ENCODE measurements at regions not wholly inside any gene's neighbourhood (a gene's known extent, or its start where the extent isn't known, plus 50 kb on each side); places are given as distances from the start of the nearest gene placed in this dataset.
"Not testable (repeated sequence)": the region's sequence is repeated elsewhere in the genome, so short reads cannot be mapped to it uniquely, and the experiment has no call there.

DNA sequence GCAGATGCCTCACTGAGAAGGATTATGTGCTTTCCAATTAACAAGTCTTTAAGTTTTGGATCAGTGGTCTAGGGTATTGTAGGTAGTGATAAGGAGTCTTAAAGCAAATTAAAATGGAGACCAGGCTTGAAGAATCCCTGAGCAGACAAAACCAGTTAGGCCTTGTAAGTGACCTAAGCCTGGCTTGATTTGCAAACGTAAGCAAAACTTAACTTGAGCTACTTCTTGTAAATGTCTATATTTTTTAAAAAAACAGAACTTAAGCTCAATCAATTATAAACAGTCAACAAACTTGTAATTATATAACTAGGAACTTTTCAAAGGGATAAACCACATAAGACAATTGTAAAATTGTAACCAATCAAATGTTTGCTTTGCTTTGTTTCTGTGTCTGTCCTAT lies 72.7 kb upstream of the NALF2 start:
- FAIRE-seq (no peak), DNase-seq (ENCODE audit: insufficient read length, low spot score) (no peak)
- no peak for TF ChIP-seq POU2F2 (IDR thresholded peaks at IDR 0.05; ENCODE audit: low read depth, low read length)
- TF ChIP-seq SPI1 (IDR thresholded peaks at IDR 0.05; ENCODE audit: low read depth, low read length) = no peak
- no peak for TF ChIP-seq TAF1 (IDR thresholded peaks at IDR 0.05; ENCODE audit: low read depth, low read length)
- no peak for TF ChIP-seq PAX5 (IDR thresholded peaks at IDR 0.05; ENCODE audit: insufficient read depth, low read length, severe bottlenecking)
- no peak for TF ChIP-seq POLR2AphosphoS5 (IDR thresholded peaks at IDR 0.05; ENCODE audit: low read depth, low read length)
- no peak for TF ChIP-seq POLR2A (IDR thresholded peaks at IDR 0.05; ENCODE audit: low read depth, low read length)

DNA sequence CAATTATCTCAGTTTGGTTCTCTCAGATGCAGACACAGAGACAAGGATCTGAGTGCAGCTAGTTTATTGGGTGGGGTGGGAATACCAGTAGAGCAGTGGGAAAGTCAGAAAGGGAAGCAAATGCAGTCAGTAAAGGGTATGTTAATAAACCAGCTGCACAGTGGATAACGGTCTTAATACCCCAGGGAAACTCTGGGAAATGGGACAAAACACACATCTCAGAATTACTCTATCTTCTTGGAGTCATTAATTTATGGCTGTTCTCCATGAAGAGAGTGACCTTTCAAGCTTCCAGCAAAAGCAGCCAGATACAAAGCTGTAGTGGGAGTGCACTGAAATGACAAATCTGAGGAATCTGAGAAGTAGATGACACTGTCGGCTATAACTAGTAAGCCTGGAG lies 73.3 kb upstream of the NALF2 start:
- DNase-seq (ENCODE audit: insufficient read length, low spot score) (no peak), FAIRE-seq (no peak)
- TF ChIP-seq POLR2A (IDR thresholded peaks at IDR 0.05; ENCODE audit: low read depth, low read length) (no peak), TAF1 (IDR thresholded peaks at IDR 0.05; ENCODE audit: low read depth, low read length) (no peak), POU2F2 (IDR thresholded peaks at IDR 0.05; ENCODE audit: low read depth, low read length) (no peak), SPI1 (IDR thresholded peaks at IDR 0.05; ENCODE audit: low read depth, low read length) (no peak), POLR2AphosphoS5 (IDR thresholded peaks at IDR 0.05; ENCODE audit: low read depth, low read length) (no peak), PAX5 (IDR thresholded peaks at IDR 0.05; ENCODE audit: insufficient read depth, low read length, severe bottlenecking) (no peak)

DNA sequence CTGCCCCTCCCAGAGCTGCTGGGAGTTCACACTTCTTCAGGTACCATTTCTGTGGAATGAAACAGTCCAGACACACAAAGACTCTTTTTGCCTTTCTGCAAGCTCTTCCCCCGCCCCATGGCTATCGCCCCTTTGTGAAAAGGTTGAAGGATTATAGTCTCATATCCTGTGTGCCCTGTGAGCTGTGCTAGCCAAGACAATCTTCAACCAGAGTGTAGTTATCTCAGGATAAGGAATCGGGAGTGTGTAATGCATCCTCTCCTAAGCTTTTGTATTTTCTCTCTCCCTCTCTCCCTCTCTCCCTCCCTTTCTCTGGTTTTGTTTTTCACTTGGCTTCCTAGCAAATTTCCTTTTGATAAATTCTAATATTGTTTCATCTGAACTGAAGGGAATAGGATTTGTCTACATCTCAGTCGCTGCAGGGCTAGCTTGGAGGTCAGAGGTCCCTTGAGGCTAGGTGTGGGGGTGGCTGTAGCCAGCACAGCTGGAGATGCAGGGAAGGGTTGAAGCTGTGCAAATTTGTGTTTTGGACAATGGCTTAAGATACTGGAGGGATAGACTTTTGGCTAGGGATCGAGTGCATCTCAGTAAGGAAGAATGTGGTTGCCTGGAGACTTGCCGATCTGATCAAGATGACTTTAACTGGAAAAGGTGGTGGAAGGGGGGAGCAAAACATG lies 74.6 kb upstream of the NALF2 start:
- FAIRE-seq (no peak), DNase-seq (ENCODE audit: insufficient read length, low spot score) (no peak)
- TF ChIP-seq POLR2AphosphoS5 (IDR thresholded peaks at IDR 0.05; ENCODE audit: low read depth, low read length) (no peak), SPI1 (IDR thresholded peaks at IDR 0.05; ENCODE audit: low read depth, low read length) (no peak), POU2F2 (IDR thresholded peaks at IDR 0.05; ENCODE audit: low read depth, low read length) (no peak), TAF1 (IDR thresholded peaks at IDR 0.05; ENCODE audit: low read depth, low read length) (no peak), PAX5 (IDR thresholded peaks at IDR 0.05; ENCODE audit: insufficient read depth, low read length, severe bottlenecking) (no peak), POLR2A (IDR thresholded peaks at IDR 0.05; ENCODE audit: low read depth, low read length) (no peak)

DNA sequence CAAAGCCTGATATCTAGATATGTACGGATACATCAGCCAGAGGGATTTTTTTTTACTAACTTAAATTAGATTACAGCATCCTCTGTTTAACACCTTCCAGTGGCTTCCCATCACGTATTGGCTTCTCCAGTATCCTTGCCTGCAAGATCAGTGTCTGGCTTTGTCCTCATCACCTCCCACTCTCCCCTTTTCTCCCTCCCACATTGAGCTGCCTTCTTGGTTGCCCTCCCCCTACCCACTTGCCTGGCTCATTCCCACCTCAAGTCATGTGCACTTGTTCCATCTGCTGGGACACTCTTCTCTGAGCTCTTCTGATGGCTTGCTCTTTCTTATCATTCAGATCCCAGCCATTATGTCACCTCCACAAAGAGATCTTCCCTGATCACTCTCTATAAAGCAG lies 75.9 kb upstream of the NALF2 start:
- DNase-seq (ENCODE audit: insufficient read length, low spot score) = no peak
- no peak for FAIRE-seq
- TF ChIP-seq TAF1 (IDR thresholded peaks at IDR 0.05; ENCODE audit: low read depth, low read length) (no peak), POLR2AphosphoS5 (IDR thresholded peaks at IDR 0.05; ENCODE audit: low read depth, low read length) (no peak), POLR2A (IDR thresholded peaks at IDR 0.05; ENCODE audit: low read depth, low read length) (no peak), PAX5 (IDR thresholded peaks at IDR 0.05; ENCODE audit: insufficient read depth, low read length, severe bottlenecking) (no peak), SPI1 (IDR thresholded peaks at IDR 0.05; ENCODE audit: low read depth, low read length) (no peak), POU2F2 (IDR thresholded peaks at IDR 0.05; ENCODE audit: low read depth, low read length) (no peak)

DNA sequence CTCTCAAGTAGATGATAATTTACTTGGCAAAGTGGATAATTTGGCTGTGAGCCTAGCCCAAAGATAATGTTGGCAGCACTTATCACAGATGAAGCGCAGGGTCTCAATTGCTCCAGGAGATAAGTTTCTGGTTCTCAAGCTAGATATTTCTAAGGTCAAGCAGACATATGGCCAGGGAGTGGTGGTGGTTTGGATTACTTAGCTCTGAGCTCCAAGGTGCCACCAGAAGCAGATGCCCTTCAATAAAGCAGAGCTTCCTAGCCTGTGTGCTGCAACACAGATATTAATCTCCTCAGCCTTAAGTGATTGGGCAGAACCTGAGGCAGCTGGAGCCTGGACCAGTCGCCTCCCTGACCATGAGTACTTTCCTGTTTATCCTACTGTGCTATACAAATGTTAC lies 79.2 kb upstream of the NALF2 start:
- TF ChIP-seq TAF1 (IDR thresholded peaks at IDR 0.05; ENCODE audit: low read depth, low read length) (no peak), POLR2AphosphoS5 (IDR thresholded peaks at IDR 0.05; ENCODE audit: low read depth, low read length) (no peak), POLR2A (IDR thresholded peaks at IDR 0.05; ENCODE audit: low read depth, low read length) (no peak), PAX5 (IDR thresholded peaks at IDR 0.05; ENCODE audit: insufficient read depth, low read length, severe bottlenecking) (no peak)
- DNase-seq (ENCODE audit: insufficient read length, low spot score) = no peak
- FAIRE-seq = no peak

DNA sequence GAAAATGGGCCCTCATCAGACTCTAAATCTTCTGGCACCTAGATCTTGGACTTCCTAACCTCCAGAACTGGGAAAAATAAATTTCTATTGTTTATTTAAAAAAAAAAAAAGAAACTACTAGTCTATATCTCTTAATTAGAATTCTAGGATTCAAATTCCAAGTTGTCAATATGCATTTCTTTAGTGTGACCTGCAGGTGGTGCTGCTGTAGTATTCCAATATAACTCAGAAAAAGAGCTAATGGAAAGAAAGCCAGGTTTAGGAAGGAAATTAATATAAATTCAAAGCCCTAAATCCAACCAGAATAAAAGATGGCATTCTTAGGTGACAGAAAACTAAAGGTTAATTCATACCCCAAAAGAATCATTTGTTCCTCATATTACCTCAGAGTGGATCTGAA lies 80.0 kb upstream of the NALF2 start:
- no peak for FAIRE-seq

DNA sequence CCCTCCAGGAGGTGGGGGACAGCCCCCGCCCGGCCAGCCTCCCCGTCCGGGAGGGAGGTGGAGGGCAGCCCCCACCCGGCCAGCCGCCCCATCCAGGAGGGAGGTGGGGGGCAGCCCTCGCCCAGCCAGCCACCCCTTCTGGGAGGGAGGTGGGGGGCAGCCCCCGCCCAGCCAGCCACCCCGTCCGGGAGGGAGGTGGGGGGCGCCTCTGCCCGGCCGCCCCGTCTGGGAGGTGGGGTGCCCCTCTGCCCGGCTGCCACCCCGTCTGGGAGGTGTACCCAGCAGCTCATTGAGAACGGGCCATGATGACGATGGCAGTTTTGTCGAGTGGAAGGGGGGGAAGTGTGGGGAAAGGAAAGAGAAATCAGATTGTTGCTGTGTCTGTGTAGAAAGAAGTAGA lies 81.9 kb upstream of the NALF2 start:
- FAIRE-seq; DNase-seq (ENCODE audit: insufficient read length, low spot score): not testable (repeated sequence)

More for the DNA sequence above, 80.0 kb upstream of the NALF2 start:
- no peak for DNase-seq (ENCODE audit: insufficient read length, low spot score)
- TF ChIP-seq POLR2AphosphoS5 (IDR thresholded peaks at IDR 0.05; ENCODE audit: low read depth, low read length) (no peak), POU2F2 (IDR thresholded peaks at IDR 0.05; ENCODE audit: low read depth, low read length) (no peak), TAF1 (IDR thresholded peaks at IDR 0.05; ENCODE audit: low read depth, low read length) (no peak), PAX5 (IDR thresholded peaks at IDR 0.05; ENCODE audit: insufficient read depth, low read length, severe bottlenecking) (no peak), POLR2A (IDR thresholded peaks at IDR 0.05; ENCODE audit: low read depth, low read length) (no peak), SPI1 (IDR thresholded peaks at IDR 0.05; ENCODE audit: low read depth, low read length) (no peak)

DNA sequence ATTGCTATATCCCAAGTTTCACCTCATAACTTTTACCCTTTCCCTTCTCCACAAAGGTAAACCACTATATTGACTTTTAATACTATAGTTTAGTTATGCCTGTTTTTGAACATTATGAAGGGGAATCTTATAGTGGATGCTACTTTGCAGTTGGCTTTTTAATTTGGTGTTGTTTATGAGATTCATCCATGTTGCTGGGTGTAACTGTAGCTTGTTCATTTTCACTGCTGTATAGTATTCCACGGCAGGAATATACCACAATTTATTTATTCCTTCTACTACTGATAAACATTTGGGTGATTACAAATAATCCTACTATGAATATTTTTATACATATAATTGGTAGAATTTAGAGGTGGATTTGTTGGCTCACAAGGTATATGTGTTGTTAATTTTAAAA lies 88.4 kb upstream of the NALF2 start:
- DNase-seq (ENCODE audit: insufficient read length, low spot score) (no peak), FAIRE-seq (no peak)
- TF ChIP-seq POU2F2 (IDR thresholded peaks at IDR 0.05; ENCODE audit: low read depth, low read length) (no peak), TAF1 (IDR thresholded peaks at IDR 0.05; ENCODE audit: low read depth, low read length) (no peak)

DNA sequence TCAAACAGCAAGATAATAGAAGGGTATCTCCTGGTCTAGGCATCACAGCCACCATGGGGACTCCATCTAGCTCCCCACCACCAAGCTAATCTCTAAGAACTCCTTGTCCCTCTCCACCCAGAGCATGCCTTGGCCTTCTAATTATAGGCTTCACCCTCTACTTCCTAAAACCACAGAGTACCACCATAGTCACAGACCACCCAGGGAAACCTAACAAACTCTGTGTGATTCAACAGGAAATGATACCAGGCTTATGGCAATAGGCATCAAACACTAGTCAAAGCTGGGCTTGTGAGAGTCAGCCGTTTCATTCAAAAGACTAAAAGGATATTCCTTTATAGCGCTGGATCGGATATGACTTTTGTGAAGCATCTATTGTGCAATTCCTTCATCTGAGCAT lies 91.5 kb upstream of the NALF2 start:
- FAIRE-seq (no peak), DNase-seq (ENCODE audit: insufficient read length, low spot score) (no peak)
- no peak for TF ChIP-seq PAX5 (IDR thresholded peaks at IDR 0.05; ENCODE audit: insufficient read depth, low read length, severe bottlenecking)
- TF ChIP-seq SPI1 (IDR thresholded peaks at IDR 0.05; ENCODE audit: low read depth, low read length) = no peak
- TF ChIP-seq TAF1 (IDR thresholded peaks at IDR 0.05; ENCODE audit: low read depth, low read length) = no peak
- TF ChIP-seq POLR2A (IDR thresholded peaks at IDR 0.05; ENCODE audit: low read depth, low read length) = no peak
- no peak for TF ChIP-seq POLR2AphosphoS5 (IDR thresholded peaks at IDR 0.05; ENCODE audit: low read depth, low read length)

DNA sequence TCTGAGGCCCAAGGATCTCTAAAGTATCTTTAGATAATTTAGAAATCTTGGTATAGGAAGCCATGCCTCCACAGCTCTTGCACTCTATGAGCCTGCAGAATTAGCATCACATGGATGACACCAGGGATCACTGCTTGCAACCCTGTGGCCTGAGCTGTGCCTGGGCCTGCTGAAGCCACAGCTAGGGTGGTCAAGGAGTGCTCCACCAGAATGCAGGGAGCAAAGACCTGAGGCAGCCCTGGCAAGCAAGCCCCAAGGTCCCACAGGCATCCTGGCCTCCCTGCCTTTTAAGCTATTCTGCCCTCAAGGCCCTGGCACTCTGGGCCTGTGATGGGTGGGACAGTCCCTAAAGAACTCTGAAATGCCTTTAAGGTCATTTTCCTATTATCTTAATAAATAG lies 105.2 kb upstream of the NALF2 start:
- TF ChIP-seq PAX5 (IDR thresholded peaks at IDR 0.05; ENCODE audit: insufficient read depth, low read length, severe bottlenecking) = no peak
- no peak for TF ChIP-seq POLR2A (IDR thresholded peaks at IDR 0.05; ENCODE audit: low read depth, low read length)
- no peak for TF ChIP-seq POLR2AphosphoS5 (IDR thresholded peaks at IDR 0.05; ENCODE audit: low read depth, low read length)
- no peak for TF ChIP-seq SPI1 (IDR thresholded peaks at IDR 0.05; ENCODE audit: low read depth, low read length)
- no peak for TF ChIP-seq TAF1 (IDR thresholded peaks at IDR 0.05; ENCODE audit: low read depth, low read length)
- no peak for TF ChIP-seq POU2F2 (IDR thresholded peaks at IDR 0.05; ENCODE audit: low read depth, low read length)
- DNase-seq (ENCODE audit: insufficient read length, low spot score) (no peak), FAIRE-seq (no peak)
